HFF-Myc (cell line): ENCODE measurements at regions not wholly inside any gene's neighbourhood (a gene's known extent, or its start where the extent isn't known, plus 50 kb on each side); places are given as distances from the start of the nearest gene placed in this dataset.
A peak's percentile ranks its signal among the peaks of the same experiment; 100 is the strongest.

ENCODE experiments used
- DNase-seq: peaks from one replicate; pipeline ENCODE4 v3.0.0-alpha.2; 2011; ENCODE audit warnings: low read depth; ENCODE audit errors: extremely low read depth
- H3K4me3 ChIP-seq: replicated peaks from 2 replicates; pipeline ENCODE4 v1.5.1; 2011; ENCODE audit warnings: low read depth, mild to moderate bottlenecking, control low read depth, low read length
- CTCF ChIP-seq: IDR thresholded peaks from 2 replicates; pipeline ENCODE4 v1.5.1; 2012; ENCODE audit warnings: mild to moderate bottlenecking, low read depth, low read length, control low read depth; ENCODE audit errors: missing control alignments

- TF ChIP-seq CTCF, result no peak
- no peak for DNase-seq
- no peak overlapping the region for H3K4me3 ChIP-seq
Measured at GRCh38 chr6:74549746-74550145, 656.1 kb downstream of the COL12A1 start.

GRCh38 chr6:74534465-74535211, 671.2 kb downstream of the COL12A1 start:
- no peak for TF ChIP-seq CTCF
- DNase-seq, result peak; percentile 48
- H3K4me3 ChIP-seq, result no peak overlapping the region

- TF ChIP-seq CTCF, result no peak
- no peak overlapping the region for H3K4me3 ChIP-seq
- no peak for DNase-seq
Measured at GRCh38 chr6:74519163-74519562, 686.7 kb downstream of the COL12A1 start.

- no peak for DNase-seq
- H3K4me3 ChIP-seq, result no peak overlapping the region
- TF ChIP-seq CTCF, result no peak
Measured at GRCh38 chr6:74518035-74518434, 687.8 kb downstream of the COL12A1 start.

GRCh38 chr6:74510878-74511277, 695.0 kb downstream of the COL12A1 start:
- no peak for DNase-seq
- TF ChIP-seq CTCF, result no peak
- no peak overlapping the region for H3K4me3 ChIP-seq

- no peak for DNase-seq
- TF ChIP-seq CTCF, result no peak
- no peak overlapping the region for H3K4me3 ChIP-seq
Measured at GRCh38 chr6:74507649-74508048, 698.2 kb downstream of the COL12A1 start.

GRCh38 chr6:74505391-74505790, 700.5 kb downstream of the COL12A1 start:
- H3K4me3 ChIP-seq, result no peak overlapping the region
- no peak for TF ChIP-seq CTCF
- no peak for DNase-seq
